ENCODE measurements at regions not wholly inside any gene's neighbourhood (a gene's known extent, or its start where the extent isn't known, plus 50 kb on each side); places are given as distances from the start of the nearest gene placed in this dataset.

- Histone ChIP-seq H2AFZ (ENCODE audit: low read depth, low read length, poor library complexity, severe bottlenecking) (no peak overlapping the region), H3K4me2 (ENCODE audit: low read length) (no peak overlapping the region), H3K79me2 (ENCODE audit: insufficient read depth, low read length) (no peaks in the 10 kb centered on the region), H4K20me1 (ENCODE audit: insufficient read depth) (no peaks in the 10 kb centered on the region), H3K36me3 (ENCODE audit: control insufficient read depth in 1 of 2, insufficient read depth in 2 of 2, low read length in 2 of 2) (no peaks in the 10 kb centered on the region), H3K9ac (ENCODE audit: low read length) (no peak overlapping the region), H3K9me2 (ENCODE audit: insufficient read depth) (no peaks in the 10 kb centered on the region), H3K27ac (ENCODE audit: low read depth, low read length) (no peak overlapping the region), H3K9me3 (ENCODE audit: control insufficient read depth in 1 of 2, insufficient read depth in 1 of 2, low read depth in 1 of 2, low read length in 2 of 2) (no peaks in the 10 kb centered on the region), H3K4me1 (ENCODE audit: control insufficient read depth in 1 of 2, insufficient read depth in 2 of 2, low read length in 2 of 2) (no peaks in the 10 kb centered on the region), H3K27me3 (ENCODE audit: insufficient read depth, low read length) (peaks cover 3% of the 10 kb centered on the region; the same call in 1 of the 2 replicates), H3K4me3 (replicated peaks in 1 of 2; ENCODE audit: low read depth in 1 of 2, low read length in 2 of 2) (no peak overlapping the region)
- POLR2A ChIA-PET = no interaction called here
- DNase-seq (ENCODE audit: low read depth, low spot score) = no peak
- CTCF ChIA-PET = no interaction called here
- intact Hi-C loops (cut with micrococcal nuclease) = no loop called here
- ATAC-seq = no peak; the same call in 1 of the 2 replicates
- RAD21 ChIA-PET (ENCODE audit: low non-redundant PET in 1 of 2, low total read pairs in 2 of 2, uncharacterized antibody in 2 of 2, unreplicated experiment in 2 of 2) = no interaction called here
- TF ChIP-seq REST (IDR thresholded peaks at IDR 0.05; ENCODE audit: low read depth) (no peak), ZFX (IDR thresholded peaks at IDR 0.05) (no peak), CBX3 (IDR thresholded peaks at IDR 0.05; ENCODE audit: low read depth) (no peak), ZBTB33 (IDR thresholded peaks at IDR 0.05; ENCODE audit: extremely low read depth, insufficient replicate concordance, low read length) (no peak), EZH2phosphoT487 (IDR thresholded peaks at IDR 0.05; ENCODE audit: borderline replicate concordance) (no peak), YY1 (IDR thresholded peaks at IDR 0.05; ENCODE audit: extremely low read depth, insufficient replicate concordance, low read depth, low read length) (no peak), EGR1 (IDR thresholded peaks at IDR 0.05; ENCODE audit: low read depth) (no peak), MAX (IDR thresholded peaks at IDR 0.05) (no peak), JUND (IDR thresholded peaks at IDR 0.05) (no peak), POLR2AphosphoS5 (IDR thresholded peaks at IDR 0.05; ENCODE audit: low read depth, low read length) (no peak), SRF (IDR thresholded peaks at IDR 0.05; ENCODE audit: low read depth) (no peak), SIN3A (IDR thresholded peaks at IDR 0.05; ENCODE audit: low read depth) (no peak), FOSL1 (IDR thresholded peaks at IDR 0.05; ENCODE audit: low read depth) (no peak), TCF7L2 (IDR thresholded peaks at IDR 0.05; ENCODE audit: borderline replicate concordance, extremely low read depth, insufficient read depth, insufficient read length) (no peak)
- no TSS peak for BruUV-seq (replicated peaks)
Measured at GRCh38 chr10:71025535-71025934, 137.2 kb upstream of the PCBD1 start.

Measured in HCT116 (cell line).